Epithelial cell of esophagus (primary cell): ENCODE measurements at regions not wholly inside any gene's neighbourhood (a gene's known extent, or its start where the extent isn't known, plus 50 kb on each side); places are given as distances from the start of the nearest gene placed in this dataset.

ENCODE experiments used
- DNase-seq: peaks from one replicate; pipeline ENCODE4 v3.0.0; 2010; ENCODE audit warnings: low read depth
- H3K4me3 ChIP-seq: 2 replicates; pipeline ENCODE4 v1.5.1; 2011; ENCODE audit warnings: mild to moderate bottlenecking, low read length, control low read depth
- CTCF ChIP-seq: IDR thresholded peaks from 2 replicates; pipeline ENCODE4 v1.5.1; 2011; ENCODE audit warnings: low read depth, mild to moderate bottlenecking, low read length, control low read depth, inconsistent platforms; ENCODE audit not compliant: insufficient read depth; ENCODE audit errors: missing control alignments

- no peak overlapping the region for H3K4me3 ChIP-seq
- peak; percentile 4 for DNase-seq
- no peak for TF ChIP-seq CTCF
Measured at GRCh38 chr5:152686931-152687330, 281.9 kb upstream of the NMUR2 start.

- no peak overlapping the region for H3K4me3 ChIP-seq
- TF ChIP-seq CTCF, result no peak
- peak; percentile 97 for DNase-seq
Measured at GRCh38 chr5:152688561-152689249, 283.6 kb upstream of the NMUR2 start.

GRCh38 chr5:152689250-152689711 lies 284.2 kb upstream of the NMUR2 start:
- no peak for TF ChIP-seq CTCF
- H3K4me3 ChIP-seq, result no peak overlapping the region
- DNase-seq, result peak; percentile 60

- no peak for TF ChIP-seq CTCF
- DNase-seq, result no peak
- no peak overlapping the region for H3K4me3 ChIP-seq
Measured at GRCh38 chr5:152694231-152694630, 289.2 kb upstream of the NMUR2 start.

- no peak for DNase-seq
- no peak for TF ChIP-seq CTCF
- no peak overlapping the region for H3K4me3 ChIP-seq
Measured at GRCh38 chr5:152701305-152701949, 296.3 kb upstream of the NMUR2 start.

- no peak for DNase-seq
- no peak for TF ChIP-seq CTCF
- no peak overlapping the region for H3K4me3 ChIP-seq
Measured at GRCh38 chr5:152704286-152704685, 299.2 kb upstream of the NMUR2 start.

GRCh38 chr5:152711801-152712388 lies 306.8 kb upstream of the NMUR2 start:
- H3K4me3 ChIP-seq, result no peak overlapping the region
- no peak for DNase-seq
- no peak for TF ChIP-seq CTCF
